ENCODE measurements at regions not wholly inside any gene's neighbourhood (a gene's known extent, or its start where the extent isn't known, plus 50 kb on each side); places are given as distances from the start of the nearest gene placed in this dataset.

DNA sequence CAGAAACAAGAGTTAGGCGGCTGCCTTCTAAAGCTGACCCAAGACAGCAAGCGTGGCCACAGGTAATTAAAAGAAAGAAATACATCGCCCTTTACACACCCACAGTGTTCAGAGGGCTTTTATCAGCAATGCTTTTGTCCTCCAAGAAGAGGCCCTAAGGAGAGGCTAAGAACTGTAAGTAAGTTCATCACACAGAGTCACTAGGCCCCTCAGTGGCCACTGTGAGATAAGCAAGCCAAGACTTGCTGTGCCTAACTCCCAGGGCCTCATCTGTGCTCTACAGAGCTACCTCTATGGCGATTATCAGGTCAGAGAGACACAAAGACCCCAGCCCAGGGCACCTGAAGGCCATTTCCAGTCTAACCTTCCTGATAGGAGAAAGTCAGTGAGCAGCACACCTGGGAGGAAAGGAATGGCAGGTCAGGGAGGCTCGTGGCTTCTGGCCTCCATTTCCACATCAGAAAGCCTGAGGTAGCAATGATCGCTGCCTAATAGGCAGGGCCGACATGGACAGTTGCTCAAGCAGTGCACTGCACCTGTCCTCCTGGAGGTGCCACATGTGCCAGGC is 545.2 kb upstream of the CDH11 start:
- no peak for DNase-seq (ENCODE audit: low read depth in 1 of 2, low spot score in 1 of 2)
- no peak overlapping the region for H3K4me3 ChIP-seq (replicated peaks; ENCODE audit: insufficient read depth, low read length)
- no peak overlapping the region for H3K27ac ChIP-seq (replicated peaks)

DNA sequence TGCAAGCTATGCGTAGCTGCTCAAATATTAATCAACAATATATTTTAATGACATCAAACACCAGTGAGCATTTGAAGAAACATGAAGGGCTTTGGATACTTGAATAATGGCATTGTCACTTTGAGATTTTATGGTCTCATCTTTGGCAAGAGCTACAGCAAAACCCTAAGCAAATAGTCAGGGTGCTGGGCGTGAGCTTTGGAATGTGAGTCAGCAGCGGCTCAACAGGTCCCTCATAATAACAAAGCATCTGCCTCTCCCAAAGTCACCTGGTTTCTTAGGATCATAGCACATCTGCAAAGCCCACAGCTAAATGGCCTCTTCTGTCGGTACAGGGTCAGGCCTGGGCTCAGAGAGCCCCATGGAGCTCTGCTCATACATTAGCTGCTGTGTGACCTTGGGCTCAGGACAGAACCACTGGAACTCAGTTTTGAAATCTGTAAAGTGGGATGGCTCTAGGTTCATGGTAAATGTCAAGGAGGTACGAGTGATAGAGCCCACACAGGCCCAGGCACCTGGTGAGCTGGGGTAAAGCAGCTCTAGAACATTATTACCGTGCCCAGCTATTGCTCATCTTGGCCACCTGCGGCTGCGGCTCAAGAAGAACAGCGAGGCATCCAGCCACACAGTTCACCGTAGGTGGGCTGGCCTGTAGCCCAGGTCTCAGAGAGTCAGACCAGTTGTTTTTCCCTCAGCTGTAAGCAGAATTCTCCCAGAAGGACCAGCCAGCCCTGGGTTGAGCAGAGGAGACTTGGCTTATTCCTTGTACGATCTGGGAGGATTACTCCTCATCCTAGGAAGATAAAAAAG is 544.5 kb upstream of the CDH11 start:
- TF ChIP-seq POLR2AphosphoS5 (IDR thresholded peaks at IDR 0.05; ENCODE audit: low read depth) (no peak), GABPA (IDR thresholded peaks at IDR 0.05; ENCODE audit: low read depth) (no peak), SPI1 (IDR thresholded peaks at IDR 0.05; ENCODE audit: borderline replicate concordance, low read depth) (no peak)
- TF ChIP-seq, protein P1, sequence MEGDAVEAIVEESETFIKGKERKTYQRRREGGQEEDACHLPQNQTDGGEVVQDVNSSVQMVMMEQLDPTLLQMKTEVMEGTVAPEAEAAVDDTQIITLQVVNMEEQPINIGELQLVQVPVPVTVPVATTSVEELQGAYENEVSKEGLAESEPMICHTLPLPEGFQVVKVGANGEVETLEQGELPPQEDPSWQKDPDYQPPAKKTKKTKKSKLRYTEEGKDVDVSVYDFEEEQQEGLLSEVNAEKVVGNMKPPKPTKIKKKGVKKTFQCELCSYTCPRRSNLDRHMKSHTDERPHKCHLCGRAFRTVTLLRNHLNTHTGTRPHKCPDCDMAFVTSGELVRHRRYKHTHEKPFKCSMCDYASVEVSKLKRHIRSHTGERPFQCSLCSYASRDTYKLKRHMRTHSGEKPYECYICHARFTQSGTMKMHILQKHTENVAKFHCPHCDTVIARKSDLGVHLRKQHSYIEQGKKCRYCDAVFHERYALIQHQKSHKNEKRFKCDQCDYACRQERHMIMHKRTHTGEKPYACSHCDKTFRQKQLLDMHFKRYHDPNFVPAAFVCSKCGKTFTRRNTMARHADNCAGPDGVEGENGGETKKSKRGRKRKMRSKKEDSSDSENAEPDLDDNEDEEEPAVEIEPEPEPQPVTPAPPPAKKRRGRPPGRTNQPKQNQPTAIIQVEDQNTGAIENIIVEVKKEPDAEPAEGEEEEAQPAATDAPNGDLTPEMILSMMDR (IDR thresholded peaks at IDR 0.05; ENCODE audit: insufficient read depth, low read length), result no peak
- TF ChIP-seq, protein P2, sequence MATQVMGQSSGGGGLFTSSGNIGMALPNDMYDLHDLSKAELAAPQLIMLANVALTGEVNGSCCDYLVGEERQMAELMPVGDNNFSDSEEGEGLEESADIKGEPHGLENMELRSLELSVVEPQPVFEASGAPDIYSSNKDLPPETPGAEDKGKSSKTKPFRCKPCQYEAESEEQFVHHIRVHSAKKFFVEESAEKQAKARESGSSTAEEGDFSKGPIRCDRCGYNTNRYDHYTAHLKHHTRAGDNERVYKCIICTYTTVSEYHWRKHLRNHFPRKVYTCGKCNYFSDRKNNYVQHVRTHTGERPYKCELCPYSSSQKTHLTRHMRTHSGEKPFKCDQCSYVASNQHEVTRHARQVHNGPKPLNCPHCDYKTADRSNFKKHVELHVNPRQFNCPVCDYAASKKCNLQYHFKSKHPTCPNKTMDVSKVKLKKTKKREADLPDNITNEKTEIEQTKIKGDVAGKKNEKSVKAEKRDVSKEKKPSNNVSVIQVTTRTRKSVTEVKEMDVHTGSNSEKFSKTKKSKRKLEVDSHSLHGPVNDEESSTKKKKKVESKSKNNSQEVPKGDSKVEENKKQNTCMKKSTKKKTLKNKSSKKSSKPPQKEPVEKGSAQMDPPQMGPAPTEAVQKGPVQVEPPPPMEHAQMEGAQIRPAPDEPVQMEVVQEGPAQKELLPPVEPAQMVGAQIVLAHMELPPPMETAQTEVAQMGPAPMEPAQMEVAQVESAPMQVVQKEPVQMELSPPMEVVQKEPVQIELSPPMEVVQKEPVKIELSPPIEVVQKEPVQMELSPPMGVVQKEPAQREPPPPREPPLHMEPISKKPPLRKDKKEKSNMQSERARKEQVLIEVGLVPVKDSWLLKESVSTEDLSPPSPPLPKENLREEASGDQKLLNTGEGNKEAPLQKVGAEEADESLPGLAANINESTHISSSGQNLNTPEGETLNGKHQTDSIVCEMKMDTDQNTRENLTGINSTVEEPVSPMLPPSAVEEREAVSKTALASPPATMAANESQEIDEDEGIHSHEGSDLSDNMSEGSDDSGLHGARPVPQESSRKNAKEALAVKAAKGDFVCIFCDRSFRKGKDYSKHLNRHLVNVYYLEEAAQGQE (IDR thresholded peaks at IDR 0.05; ENCODE audit: insufficient replicate concordance, low read depth), result no peak
- Histone ChIP-seq H3K27me3 (ENCODE audit: insufficient read depth, poor library complexity, severe bottlenecking) (no peaks in the 10 kb centered on the region), H3K27ac (replicated peaks) (no peak overlapping the region), H3K4me3 (replicated peaks; ENCODE audit: insufficient read depth, low read length) (no peak overlapping the region)
- no peak for DNase-seq (ENCODE audit: low read depth in 1 of 2, low spot score in 1 of 2)

More for the DNA sequence above, 545.2 kb upstream of the CDH11 start:
- H3K27me3 ChIP-seq (ENCODE audit: insufficient read depth, poor library complexity, severe bottlenecking), result no peaks in the 10 kb centered on the region
- TF ChIP-seq, protein P2 (IDR thresholded peaks at IDR 0.05; ENCODE audit: insufficient replicate concordance, low read depth), result no peak
- TF ChIP-seq GABPA (IDR thresholded peaks at IDR 0.05; ENCODE audit: low read depth) (no peak), SPI1 (IDR thresholded peaks at IDR 0.05; ENCODE audit: borderline replicate concordance, low read depth) (no peak), POLR2AphosphoS5 (IDR thresholded peaks at IDR 0.05; ENCODE audit: low read depth) (no peak)
- TF ChIP-seq, protein P1 (IDR thresholded peaks at IDR 0.05; ENCODE audit: insufficient read depth, low read length), result no peak

DNA sequence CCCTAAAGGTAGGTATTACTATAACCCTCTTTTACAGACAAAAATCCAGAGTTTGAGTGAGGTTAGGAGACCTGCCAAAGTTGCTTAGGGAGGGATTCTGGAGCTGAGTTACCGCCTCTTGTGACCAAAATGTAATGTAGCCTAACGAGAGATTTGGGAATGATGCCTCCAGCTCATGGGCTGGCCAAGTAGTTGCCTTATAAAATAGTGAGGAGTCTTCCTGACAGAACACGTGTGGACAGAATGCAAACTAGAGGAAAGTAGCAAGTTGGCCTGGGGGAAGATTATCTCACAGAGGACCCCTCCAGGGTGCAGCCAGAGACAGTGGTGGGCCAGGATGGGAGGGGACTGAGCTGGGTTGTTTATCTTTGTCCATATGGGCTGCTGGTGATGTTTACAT is 543.7 kb upstream of the CDH11 start:
- no peak overlapping the region for H3K27ac ChIP-seq (replicated peaks)
- DNase-seq (ENCODE audit: low read depth in 1 of 2, low spot score in 1 of 2), result no peak
- no peak overlapping the region for H3K4me3 ChIP-seq (replicated peaks; ENCODE audit: insufficient read depth, low read length)
- no peak for TF ChIP-seq POLR2AphosphoS5 (IDR thresholded peaks at IDR 0.05; ENCODE audit: low read depth)
- no peak for TF ChIP-seq GABPA (IDR thresholded peaks at IDR 0.05; ENCODE audit: low read depth)
- no peaks in the 10 kb centered on the region for H3K27me3 ChIP-seq (ENCODE audit: insufficient read depth, poor library complexity, severe bottlenecking)

DNA sequence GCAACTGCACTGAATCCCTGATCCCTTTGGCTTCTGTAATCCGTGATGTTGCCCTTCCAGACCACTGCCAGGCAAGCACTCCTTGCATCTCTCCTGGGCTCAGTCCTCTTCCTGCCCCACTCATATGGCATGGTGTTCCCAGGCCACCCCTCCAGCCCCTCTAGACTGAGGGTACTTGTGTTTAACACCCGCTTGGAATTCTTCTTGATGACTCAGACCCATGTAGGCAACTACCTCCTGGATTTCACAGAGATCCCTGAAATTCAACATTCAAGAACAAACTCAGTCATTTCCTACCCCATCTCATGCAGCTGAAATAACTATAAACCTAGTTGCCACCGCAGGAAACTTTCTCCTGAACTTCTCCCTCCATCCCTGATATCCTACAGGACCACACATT is 541.9 kb upstream of the CDH11 start:
- no peak overlapping the region for H3K27ac ChIP-seq (replicated peaks)

More for the DNA sequence above, 541.9 kb upstream of the CDH11 start:
- DNase-seq (ENCODE audit: low read depth in 1 of 2, low spot score in 1 of 2), result no peak
- Histone ChIP-seq H3K4me3 (replicated peaks; ENCODE audit: insufficient read depth, low read length) (no peak overlapping the region), H3K27me3 (ENCODE audit: insufficient read depth, poor library complexity, severe bottlenecking) (no peaks in the 10 kb centered on the region)
- TF ChIP-seq, protein P1 (IDR thresholded peaks at IDR 0.05; ENCODE audit: insufficient read depth, low read length), result no peak
- TF ChIP-seq POLR2AphosphoS5 (IDR thresholded peaks at IDR 0.05; ENCODE audit: low read depth) (no peak), GABPA (IDR thresholded peaks at IDR 0.05; ENCODE audit: low read depth) (no peak), SPI1 (IDR thresholded peaks at IDR 0.05; ENCODE audit: borderline replicate concordance, low read depth) (no peak)
- TF ChIP-seq, protein P2 (IDR thresholded peaks at IDR 0.05; ENCODE audit: insufficient replicate concordance, low read depth), result no peak
